Peyer's patch (tissue), 4 donors: ENCODE measurements at regions not wholly inside any gene's neighbourhood (a gene's known extent, or its start where the extent isn't known, plus 50 kb on each side); places are given as distances from the start of the nearest gene placed in this dataset.

Experiments
- DNase-seq, 3 donors: peaks; one replicate each; pipeline ENCODE4 v3.0.0-alpha.2; 2017 to 2019
- H3K27ac ChIP-seq, 4 donors: fragments of 200-600 bp; sonication (generic); one replicate each; pipeline ENCODE4 v1.5.1; 2016 to 2019
- H3K27me3 ChIP-seq, 2 donors: fragments of 200-600 bp; sonication (generic); one replicate each; pipeline ENCODE4 v1.5.1; 2019
- H3K36me3 ChIP-seq, 3 donors: fragments of 200-600 bp; sonication (generic); one replicate each; pipeline ENCODE4 v1.5.1; 2016 to 2019
- H3K4me1 ChIP-seq, 4 donors: fragments of 200-600 bp; sonication (generic); one replicate each; pipeline ENCODE4 v1.5.1; 2016 to 2019
- H3K4me3 ChIP-seq, 4 donors: fragments of 200-600 bp; sonication (generic); 1 replicate in 3 of 4; 2 replicates in 1 of 4; pipeline ENCODE4 v1.5.1; 2016 to 2019; ENCODE audit warnings: mild to moderate bottlenecking in 1 of 4
- H3K9me3 ChIP-seq, 4 donors: fragments of 200-600 bp; sonication (generic); one replicate each; pipeline ENCODE4 v1.5.1; 2016 to 2019; ENCODE audit warnings: mild to moderate bottlenecking in 1 of 4
- POLR2A ChIP-seq, 2 donors: fragments of 450-650 bp; IDR thresholded peaks; one replicate each; pipeline ENCODE4 v1.5.1; 2017; ENCODE audit warnings: antibody characterized with exemption in 2 of 2, mild to moderate bottlenecking in 2 of 2, moderate library complexity in 2 of 2
- small RNA-seq, 2 donors: library from RNA; depleted of rRNA; stranded (forward); fragments of <200 nt; gene quantifications; one replicate each; pipeline ENCODE3, GENCODE V24; 2016
- TF ChIP-seq, protein P1 (sequence below), 6 experiments: fragments of 450-650 bp in 4 of 6; fragments of 200-600 bp in 2 of 6; sonication (generic) in 1 of 6; IDR thresholded peaks; one replicate each; pipeline ENCODE4 v1.5.1; 2017 to 2019; ENCODE audit warnings: antibody characterized with exemption in 6 of 6, mild to moderate bottlenecking in 3 of 6, moderate library complexity in 1 of 6

DNA sequence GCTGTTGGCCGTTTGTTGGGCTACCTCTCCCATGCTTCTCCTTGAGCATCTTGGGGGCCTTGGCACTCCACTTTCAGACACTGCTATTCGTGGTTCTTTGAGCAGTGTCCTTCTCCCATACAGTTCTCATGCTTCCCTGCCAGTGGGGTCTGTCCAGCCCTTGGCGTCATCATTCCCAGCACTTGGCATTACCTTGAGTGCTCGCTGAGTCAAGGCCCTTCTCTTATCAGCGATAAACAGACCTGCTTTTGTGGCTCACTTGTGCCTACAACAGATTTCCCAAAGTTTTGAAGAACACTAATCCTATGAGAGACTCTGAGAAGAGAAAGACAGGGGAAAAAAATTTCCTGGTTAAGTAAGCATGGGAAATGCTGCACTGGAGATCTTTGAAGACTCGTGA is 85.3 kb downstream of the NOC3L start:
- no peak for DNase-seq
- Histone ChIP-seq H3K27ac (no peak overlapping the region), H3K36me3 (peaks cover 0 to 7% (median 0%) of the 10 kb centered on the region in 3 donors), H3K4me3 (no peak overlapping the region), H3K27me3 (no peaks in the 10 kb centered on the region), H3K9me3 (no peaks in the 10 kb centered on the region), H3K4me1 (no peaks in the 10 kb centered on the region)
- TF ChIP-seq, protein P1, sequence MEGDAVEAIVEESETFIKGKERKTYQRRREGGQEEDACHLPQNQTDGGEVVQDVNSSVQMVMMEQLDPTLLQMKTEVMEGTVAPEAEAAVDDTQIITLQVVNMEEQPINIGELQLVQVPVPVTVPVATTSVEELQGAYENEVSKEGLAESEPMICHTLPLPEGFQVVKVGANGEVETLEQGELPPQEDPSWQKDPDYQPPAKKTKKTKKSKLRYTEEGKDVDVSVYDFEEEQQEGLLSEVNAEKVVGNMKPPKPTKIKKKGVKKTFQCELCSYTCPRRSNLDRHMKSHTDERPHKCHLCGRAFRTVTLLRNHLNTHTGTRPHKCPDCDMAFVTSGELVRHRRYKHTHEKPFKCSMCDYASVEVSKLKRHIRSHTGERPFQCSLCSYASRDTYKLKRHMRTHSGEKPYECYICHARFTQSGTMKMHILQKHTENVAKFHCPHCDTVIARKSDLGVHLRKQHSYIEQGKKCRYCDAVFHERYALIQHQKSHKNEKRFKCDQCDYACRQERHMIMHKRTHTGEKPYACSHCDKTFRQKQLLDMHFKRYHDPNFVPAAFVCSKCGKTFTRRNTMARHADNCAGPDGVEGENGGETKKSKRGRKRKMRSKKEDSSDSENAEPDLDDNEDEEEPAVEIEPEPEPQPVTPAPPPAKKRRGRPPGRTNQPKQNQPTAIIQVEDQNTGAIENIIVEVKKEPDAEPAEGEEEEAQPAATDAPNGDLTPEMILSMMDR (IDR thresholded peaks at IDR 0.05): no peak
- no peak for TF ChIP-seq POLR2A (IDR thresholded peaks at IDR 0.05)

DNA sequence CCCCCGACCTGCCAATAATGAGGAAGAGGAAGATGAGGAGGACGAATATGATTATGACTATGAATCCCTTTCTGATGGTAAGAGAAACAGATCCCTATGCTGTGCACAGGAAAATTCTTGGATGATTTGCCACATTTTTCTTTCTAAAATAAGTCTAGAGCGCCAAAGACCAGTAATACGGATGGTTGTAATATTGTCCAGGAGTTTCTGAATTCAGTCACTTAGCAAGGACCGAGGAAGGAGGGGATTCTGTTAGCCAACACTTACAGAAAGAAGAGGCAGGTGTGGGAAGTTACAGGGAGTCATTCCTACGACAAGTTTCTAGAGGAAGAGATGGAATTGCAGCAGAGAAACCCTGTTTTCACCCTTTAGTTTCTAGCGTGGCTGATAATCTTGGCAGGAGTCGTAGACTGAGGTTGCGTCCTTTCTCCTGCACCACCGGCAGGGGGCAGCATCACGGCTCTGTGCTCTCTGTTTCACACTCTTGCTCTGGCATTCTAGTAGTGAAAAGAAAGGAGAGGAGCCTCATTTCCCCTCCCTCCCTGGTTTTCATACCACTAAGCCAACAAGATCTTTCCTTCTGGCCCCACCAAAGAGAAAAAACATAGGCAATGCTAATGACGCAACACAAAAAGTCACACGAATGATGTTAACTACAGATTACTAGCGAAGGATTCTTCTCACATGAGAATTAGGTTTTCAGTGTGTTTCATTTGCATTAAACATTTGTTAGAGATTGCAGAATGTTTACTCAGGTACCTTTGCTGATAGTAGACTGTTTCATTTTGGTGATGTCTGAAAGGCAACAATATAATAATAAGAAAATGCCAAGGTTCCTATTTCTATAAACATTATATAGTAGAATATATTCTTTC is 82.7 kb downstream of the NOC3L start:
- H3K4me1 ChIP-seq: no peaks in the 10 kb centered on the region
- H3K27me3 ChIP-seq: no peaks in the 10 kb centered on the region
- no peak for TF ChIP-seq POLR2A (IDR thresholded peaks at IDR 0.05)
- TF ChIP-seq, protein P1 (IDR thresholded peaks at IDR 0.05): peak; percentile 62 to 89 (median 65)
- H3K27ac ChIP-seq: no peak overlapping the region
- H3K9me3 ChIP-seq: no peaks in the 10 kb centered on the region
- H3K4me3 ChIP-seq: no peak overlapping the region
- DNase-seq: peak; percentile 18 to 69 (median 59)
- peaks cover 0 to 3% (median 0%) of the 10 kb centered on the region in 3 donors for H3K36me3 ChIP-seq

DNA sequence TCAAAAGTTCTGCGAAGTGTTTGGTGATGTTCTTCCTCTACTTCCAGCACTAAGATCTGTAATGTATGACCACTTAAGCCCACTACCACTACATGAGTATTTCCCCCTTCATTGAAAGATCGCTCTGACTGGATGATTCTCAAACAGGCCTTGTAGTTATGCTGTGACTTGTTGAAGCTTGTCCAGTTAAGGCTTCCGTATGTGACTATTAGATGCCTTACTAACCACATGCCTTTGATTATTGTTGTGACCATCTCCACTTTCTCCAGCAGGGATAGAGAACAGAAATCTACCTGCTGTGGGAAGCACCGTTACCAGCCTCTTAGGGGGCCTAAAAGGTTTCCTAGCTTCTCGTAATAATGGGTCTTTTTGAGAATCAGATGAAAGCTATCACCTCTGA is 81.1 kb downstream of the NOC3L start:
- TF ChIP-seq, protein P1 (IDR thresholded peaks at IDR 0.05): no peak
- TF ChIP-seq POLR2A (IDR thresholded peaks at IDR 0.05): no peak
- no peaks in the 10 kb centered on the region for H3K27me3 ChIP-seq
- no peak for DNase-seq
- no peak overlapping the region for H3K27ac ChIP-seq
- peaks cover 0 to 3% (median 0%) of the 10 kb centered on the region in 3 donors for H3K36me3 ChIP-seq
- no peak overlapping the region for H3K4me3 ChIP-seq
- H3K4me1 ChIP-seq: no peaks in the 10 kb centered on the region
- no peaks in the 10 kb centered on the region for H3K9me3 ChIP-seq

DNA sequence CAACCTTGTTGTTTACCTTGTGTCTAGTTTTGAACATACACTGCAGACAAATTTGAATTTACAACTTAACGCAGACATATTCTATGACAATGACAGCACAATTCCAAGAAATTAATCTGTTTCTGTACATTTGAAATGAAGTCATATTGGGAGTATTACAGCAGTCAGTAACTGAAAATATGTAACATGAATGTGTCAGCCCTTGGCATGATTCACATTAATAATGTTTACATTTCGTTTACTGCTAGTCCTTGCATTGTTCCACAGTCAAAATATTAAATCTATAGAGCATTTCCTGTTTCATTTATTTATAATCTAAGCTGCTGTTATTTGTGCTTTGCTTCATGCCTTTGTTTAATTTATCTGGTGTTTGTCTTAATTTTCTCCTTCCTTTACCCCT is 80.4 kb downstream of the NOC3L start:
- Histone ChIP-seq H3K27ac (no peak overlapping the region), H3K27me3 (no peaks in the 10 kb centered on the region), H3K36me3 (no peaks in the 10 kb centered on the region), H3K4me3 (no peak overlapping the region), H3K9me3 (no peaks in the 10 kb centered on the region), H3K4me1 (no peaks in the 10 kb centered on the region)
- TF ChIP-seq, protein P1 (IDR thresholded peaks at IDR 0.05): no peak
- DNase-seq: no peak

Small RNA genes lying in the stretch of these regions (small RNA-seq; reads per million reads assigned to genes)
- gene RNU6-657P: 0 reads per million in 2 donors
